Upper lobe of left lung (tissue), 4 donors: ENCODE measurements at regions not wholly inside any gene's neighbourhood (a gene's known extent, or its start where the extent isn't known, plus 50 kb on each side); places are given as distances from the start of the nearest gene placed in this dataset.

Experiments used
- CTCF ChIP-seq, 6 experiments: fragments of 450-650 bp in 4 of 6; fragments of 200-600 bp in 2 of 6; sonication (generic) in 2 of 6; IDR thresholded peaks; one replicate each; pipeline ENCODE4 v1.5.1; 2016 to 2019; ENCODE audit warnings: antibody characterized with exemption in 6 of 6
- EP300 ChIP-seq, 4 donors: sonication (generic); formaldehyde crosslinking; IDR thresholded peaks; one replicate each; pipeline ENCODE4 v1.5.1; 2017; ENCODE audit warnings: antibody characterized with exemption in 4 of 4, control low read depth in 2 of 4
- POLR2A ChIP-seq, 4 donors: fragments of 450-650 bp; IDR thresholded peaks; one replicate each; pipeline ENCODE4 v1.5.1; 2016 to 2017; ENCODE audit warnings: antibody characterized with exemption in 4 of 4, mild to moderate bottlenecking in 2 of 4
- POLR2AphosphoS5 ChIP-seq, 2 donors: sonication (generic); formaldehyde crosslinking; IDR thresholded peaks; one replicate each; pipeline ENCODE4 v1.5.1; 2017; ENCODE audit warnings: antibody characterized with exemption in 2 of 2

- TF ChIP-seq POLR2AphosphoS5 (IDR thresholded peaks at IDR 0.05) (no peak), CTCF (IDR thresholded peaks at IDR 0.05) (no peak), POLR2A (IDR thresholded peaks at IDR 0.05) (no peak), EP300 (IDR thresholded peaks at IDR 0.05) (no peak)
These were observed 393.8 kb upstream of the IMPG1 start for GRCh38 chr6:76466286-76466685.
